HG03280 (cell line): ENCODE measurements at regions not wholly inside any gene's neighbourhood (a gene's known extent, or its start where the extent isn't known, plus 50 kb on each side); places are given as distances from the start of the nearest gene placed in this dataset.
A peak's percentile ranks its signal among the peaks of the same experiment; 100 is the strongest.
"Not testable (repeated sequence)": the region's sequence is repeated elsewhere in the genome, so short reads cannot be mapped to it uniquely, and the experiment has no call there.

Experiments used
- ATAC-seq: cut with Tn5 transposase; IDR thresholded peaks from one replicate; pipeline ENCODE4 v1.9.1; 2021; ENCODE audit warnings: mild to moderate bottlenecking, moderate library complexity; ENCODE audit not compliant: unreplicated experiment

DNA sequence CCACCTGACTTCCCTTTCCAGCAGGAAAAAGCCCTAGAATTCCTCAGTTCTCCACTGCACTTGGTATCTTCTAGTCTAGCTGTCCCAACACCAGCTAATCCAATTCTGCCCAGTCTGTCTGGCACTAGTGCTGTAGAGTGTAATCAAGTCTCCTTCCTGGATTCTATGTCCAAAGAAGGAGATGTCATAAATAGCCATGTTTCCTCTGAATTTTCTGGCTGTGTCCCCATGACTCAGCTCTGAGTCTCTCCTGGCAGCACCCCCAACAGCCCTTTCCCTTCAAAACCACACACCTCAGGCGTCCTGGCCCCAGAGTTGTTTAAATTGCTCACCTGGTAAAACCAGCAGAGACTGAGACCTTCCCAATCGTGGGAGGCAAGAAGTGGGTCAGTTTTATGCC, 197.2 kb downstream of the GRXCR1 start:
- no peak for ATAC-seq

DNA sequence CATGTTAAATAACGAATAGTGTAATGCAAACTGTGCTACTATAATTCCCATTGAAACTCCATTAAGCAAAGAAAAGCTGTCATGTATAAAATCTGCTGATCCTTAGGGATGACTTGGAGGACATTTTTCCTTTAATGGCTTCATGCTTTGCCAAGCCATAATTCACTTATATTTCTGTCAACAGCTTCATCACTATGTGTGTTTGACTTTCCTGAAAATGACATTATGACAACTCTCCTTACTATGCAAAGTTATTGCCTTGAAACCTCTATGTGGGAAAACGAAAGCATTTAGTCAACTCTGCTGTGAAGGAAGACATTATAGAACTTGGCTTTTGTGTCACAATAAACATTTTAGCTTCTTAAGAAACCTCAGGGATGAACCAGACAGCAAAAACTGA, 210.5 kb downstream of the GRXCR1 start:
- no peak for ATAC-seq

DNA sequence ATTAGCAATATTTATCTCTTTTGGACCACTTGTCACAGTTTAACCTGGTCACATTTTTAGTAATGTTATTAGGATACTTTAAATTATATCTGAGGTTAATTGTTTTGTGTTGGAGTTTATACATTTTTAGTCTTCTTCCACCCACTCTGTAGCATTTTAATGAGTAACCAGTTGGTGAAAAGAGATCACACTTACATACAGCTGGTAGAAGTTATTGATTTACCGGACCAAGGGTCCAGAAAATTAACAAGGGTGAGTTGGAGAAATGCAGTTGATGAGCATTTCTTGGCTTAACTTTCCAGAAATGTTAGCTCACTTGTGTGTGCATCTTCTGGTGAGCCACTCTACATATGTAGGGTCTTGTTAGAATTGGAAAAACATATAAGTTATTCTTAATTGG, 219.6 kb downstream of the GRXCR1 start:
- no peak for ATAC-seq

GRCh38 chr4:43113196-43113595, 220.7 kb downstream of the GRXCR1 start:
- no peak for ATAC-seq

- no peak for ATAC-seq
Observed at GRCh38 chr4:43126595-43126994, 234.1 kb downstream of the GRXCR1 start.

DNA sequence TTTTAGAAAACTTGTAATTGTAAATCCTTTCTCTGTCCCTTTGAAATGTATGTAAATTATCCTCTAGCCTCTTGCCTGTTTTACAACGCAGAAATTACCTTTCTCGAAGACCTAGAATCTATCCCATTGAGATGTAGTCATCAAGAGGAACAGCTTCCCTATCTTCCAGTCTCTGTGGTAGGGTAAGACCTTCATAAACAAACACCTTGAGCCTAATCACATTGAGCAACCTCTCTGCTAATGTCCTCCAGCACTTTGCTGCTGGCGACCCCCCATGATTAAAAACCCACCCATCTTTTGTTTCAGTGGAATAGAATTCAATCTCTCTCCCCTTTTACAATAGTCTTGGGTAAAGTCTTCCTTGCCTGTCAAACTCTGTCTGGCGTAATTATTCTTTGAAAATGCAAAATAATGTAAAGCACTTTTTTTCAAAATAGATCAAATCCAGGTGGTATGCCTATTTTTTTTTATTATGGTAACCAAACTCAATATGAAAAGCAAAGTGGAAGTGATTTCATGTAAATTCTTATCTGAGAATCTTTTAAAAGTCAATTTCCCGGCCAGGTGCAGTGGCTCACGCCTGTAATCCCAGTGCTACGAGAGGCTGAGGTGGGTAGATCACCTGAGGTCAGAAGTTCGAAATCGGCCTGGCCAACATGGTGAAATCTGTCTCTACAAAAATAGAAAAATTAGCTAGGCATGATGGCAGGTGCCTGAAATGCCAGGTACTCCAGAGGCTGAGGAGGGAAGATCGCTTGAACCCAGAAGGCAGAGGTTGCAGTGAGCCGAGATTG, 237.9 kb downstream of the GRXCR1 start:
- ATAC-seq, result no peak

- peak; percentile 90 for ATAC-seq
Observed at GRCh38 chr4:43132010-43132582, 239.6 kb downstream of the GRXCR1 start.

- no peak for ATAC-seq
Observed at GRCh38 chr4:43133566-43133965, 241.1 kb downstream of the GRXCR1 start.

GRCh38 chr4:43136752-43137151, 244.2 kb downstream of the GRXCR1 start:
- no peak for ATAC-seq

DNA sequence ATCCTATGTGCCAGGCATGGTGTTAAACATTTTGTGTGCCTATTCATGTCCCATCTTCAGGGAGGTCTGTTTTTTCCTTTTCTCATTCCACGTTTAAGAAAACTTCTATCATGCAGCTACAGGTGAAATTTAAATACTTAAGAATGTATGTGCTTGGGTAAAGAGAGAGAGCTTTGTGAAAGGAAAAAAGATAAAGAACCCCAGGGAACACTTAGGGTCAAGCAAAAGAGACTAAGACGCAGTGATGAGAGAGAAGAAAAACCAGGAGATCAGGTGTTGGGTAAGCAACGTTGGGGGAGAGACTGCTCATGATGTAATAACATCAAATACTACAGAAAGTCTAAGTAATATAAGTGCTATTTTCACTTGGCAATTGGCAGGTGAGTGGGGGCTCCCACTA, 253.7 kb downstream of the GRXCR1 start:
- no peak for ATAC-seq

- ATAC-seq, result no peak
Observed at GRCh38 chr4:43148481-43148880, 256.0 kb downstream of the GRXCR1 start.

GRCh38 chr4:43163101-43163792, 270.7 kb downstream of the GRXCR1 start:
- ATAC-seq, result no peak

- ATAC-seq, result no peak
Observed at GRCh38 chr4:43189741-43190140, 297.2 kb downstream of the GRXCR1 start.

- ATAC-seq, result not testable (repeated sequence)
Observed at GRCh38 chr4:43212576-43212975, 320.1 kb downstream of the GRXCR1 start.

DNA sequence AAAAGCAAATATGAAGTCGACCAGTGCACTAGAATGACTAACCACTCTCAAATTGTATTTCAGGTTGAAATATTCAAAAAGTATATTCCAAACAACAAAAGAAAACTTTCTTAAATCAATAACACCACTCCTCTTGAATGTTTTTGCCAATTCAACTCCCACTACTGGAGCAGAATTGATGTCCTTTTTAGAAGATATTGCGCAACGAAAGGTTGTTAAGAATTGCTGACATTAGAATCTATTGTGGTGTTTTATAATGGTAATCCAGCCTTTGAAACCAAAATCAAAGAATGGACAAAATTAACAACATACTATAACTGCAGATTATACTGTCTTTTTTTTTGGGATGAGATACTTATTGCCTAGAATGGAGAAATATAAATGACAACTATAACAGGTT, 331.3 kb downstream of the GRXCR1 start:
- no peak for ATAC-seq

- ATAC-seq, result no peak
Observed at GRCh38 chr4:43224559-43224958, 332.0 kb downstream of the GRXCR1 start.

DNA sequence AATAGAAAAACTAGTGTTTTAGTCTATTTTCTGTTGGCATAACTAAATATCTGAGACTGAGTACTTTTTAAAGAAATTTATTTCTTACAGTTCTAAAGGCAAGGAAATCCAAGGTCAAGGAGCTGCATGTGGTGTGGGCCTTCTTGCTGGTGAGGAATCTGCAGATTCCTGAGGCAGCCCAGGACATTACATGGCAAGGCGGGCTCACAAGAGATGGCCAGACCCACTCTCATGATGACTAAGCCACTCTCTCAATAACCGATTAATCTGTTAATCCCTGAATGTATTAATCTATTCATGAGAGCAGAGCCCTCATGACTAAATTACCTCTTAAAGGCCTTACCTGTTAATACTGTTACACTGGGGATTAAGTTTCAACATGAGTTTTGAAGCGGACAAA, 340.8 kb downstream of the GRXCR1 start:
- no peak for ATAC-seq

DNA sequence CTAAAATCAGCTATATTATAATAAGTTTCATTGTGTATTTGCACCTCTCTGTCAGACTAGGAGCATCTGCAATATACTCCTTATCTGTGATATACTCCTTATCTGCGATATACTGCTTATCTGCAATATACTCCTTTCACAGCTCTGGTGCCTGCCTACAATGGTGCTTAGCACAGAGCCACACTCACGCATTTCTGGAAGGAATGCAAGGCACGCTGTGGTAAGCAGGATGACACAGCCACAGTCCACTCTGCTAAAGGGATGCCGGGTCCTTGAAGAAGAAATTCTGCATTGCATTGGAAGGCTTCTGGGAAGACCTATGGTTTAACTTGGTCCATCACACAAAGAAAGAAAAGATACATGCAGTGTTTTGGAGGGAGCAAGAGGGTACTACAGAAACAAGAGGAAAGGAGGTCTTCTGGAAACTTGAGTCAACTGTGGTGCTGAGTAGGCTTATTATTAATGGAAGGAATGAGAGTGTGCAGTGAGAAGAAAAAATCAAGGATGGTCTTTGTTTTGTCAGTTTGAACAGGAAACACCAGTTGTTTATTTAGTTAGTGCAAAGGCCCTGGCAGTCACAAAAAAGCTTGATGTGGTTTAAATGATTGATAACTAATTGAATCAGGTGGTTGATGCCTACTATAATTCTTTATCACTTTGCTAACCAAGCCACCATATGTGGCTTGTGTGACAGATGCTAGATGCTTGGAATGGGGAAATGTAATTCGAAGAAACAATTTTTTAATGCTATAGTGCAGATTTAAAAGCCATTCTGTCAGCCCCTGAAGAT, 342.3 kb downstream of the GRXCR1 start:
- no peak for ATAC-seq

DNA sequence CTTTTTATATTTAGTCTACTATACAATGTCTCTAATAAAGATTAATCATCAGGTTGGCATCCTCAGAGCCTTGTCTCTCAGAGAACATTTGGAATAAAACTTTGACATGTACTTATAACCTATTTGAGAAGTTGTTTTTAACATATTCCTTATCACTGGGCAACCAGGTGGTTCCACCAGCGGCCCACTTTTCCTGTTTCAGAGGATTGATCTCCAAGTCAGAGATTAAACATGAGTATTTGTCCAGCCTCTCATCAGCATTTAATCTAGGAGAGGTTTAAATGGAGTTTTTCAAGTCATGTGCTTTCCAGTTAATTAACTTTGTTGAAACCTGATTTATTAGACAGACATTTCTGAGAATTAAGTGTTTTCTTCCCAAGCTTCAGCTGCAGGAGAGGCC, 345.5 kb downstream of the GRXCR1 start:
- no peak for ATAC-seq

- ATAC-seq, result no peak
Observed at GRCh38 chr4:43238585-43238984, 346.1 kb downstream of the GRXCR1 start.

- no peak for ATAC-seq
Observed at GRCh38 chr4:43241104-43241503, 348.6 kb downstream of the GRXCR1 start.
